NCI-H2196 treated with DMSO at 0.1 percent for 48 hours (cell line): ENCODE measurements at regions not wholly inside any gene's neighbourhood (a gene's known extent, or its start where the extent isn't known, plus 50 kb on each side); places are given as distances from the start of the nearest gene placed in this dataset.

ENCODE experiments used
- DNase-seq: peaks from one replicate; lab custom pipeline; 2025; ENCODE audit not compliant: unreplicated experiment; lab: John Stamatoyannopoulos, UW

DNA sequence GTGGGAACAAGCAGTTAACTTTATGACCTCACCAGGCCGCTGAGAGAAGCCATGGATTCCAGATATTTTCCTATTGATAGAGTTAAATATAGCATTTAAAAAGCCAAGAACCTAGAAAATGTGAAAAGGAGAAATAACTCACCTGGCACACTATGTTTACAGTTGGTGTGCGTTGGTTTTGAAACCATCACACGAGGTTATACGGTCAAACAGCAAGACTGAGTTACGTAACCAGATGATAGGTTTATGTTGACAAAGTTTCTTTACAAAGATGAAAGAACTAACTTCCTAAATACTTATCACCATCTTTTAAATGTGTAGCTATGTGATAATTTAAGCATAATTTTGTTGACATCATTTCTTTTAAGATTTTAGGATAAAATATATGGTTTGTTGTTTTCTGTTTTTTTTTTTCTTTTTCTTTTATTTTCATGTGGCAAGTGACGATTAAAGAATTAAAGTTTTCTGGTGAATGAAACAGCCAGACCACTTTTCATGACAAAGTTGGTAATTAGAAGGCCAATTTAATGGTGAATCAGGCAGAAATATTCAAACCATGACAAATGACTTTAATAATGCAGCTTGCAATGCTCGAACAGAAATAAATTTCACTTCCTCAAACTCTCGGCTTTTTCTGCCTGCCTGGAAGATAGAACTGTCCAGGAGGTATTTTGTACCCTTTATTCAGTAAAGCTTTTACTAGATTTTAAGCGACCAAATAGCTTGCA lies 339.1 kb upstream of the OBI1 start:
- DNase-seq, result no peak

DNA sequence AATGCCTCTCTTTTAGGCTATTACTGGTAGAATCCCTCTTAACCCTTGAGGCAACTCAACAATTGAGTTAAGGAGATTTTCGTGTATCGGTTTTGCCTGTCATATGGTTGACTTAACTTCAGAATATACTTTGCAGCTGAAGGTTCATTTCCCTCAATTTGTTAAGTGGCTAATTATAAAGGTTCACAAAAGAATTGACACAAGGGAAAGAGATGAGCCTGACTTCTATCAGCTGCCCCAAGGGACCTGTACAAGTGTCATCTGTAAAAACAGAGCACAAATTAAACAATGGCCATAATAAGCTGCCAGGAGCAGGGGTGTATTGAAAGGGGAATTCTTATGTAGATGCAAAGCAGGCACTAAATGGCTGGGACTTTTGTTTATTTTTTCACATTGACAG lies 334.8 kb upstream of the OBI1 start:
- no peak for DNase-seq

DNA sequence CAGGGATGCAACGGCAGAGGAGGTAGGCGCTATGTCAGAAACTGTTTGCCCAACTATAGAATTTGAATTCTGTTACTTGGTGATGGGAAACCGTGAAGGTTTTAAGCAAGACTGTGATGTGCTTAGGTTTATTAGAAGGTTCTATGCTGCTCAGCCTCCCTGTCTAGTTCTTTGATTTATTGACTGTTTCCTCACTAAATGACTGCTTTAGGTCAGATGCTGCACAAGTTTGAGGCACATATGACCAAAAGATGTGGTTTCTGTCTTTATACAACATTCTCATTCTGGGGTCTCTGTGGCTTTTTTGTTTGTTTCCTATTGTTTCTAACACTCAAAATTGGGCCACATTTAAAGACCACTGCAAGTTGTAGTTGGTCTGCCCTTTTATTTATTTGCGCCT lies 323.0 kb upstream of the OBI1 start:
- no peak for DNase-seq

DNA sequence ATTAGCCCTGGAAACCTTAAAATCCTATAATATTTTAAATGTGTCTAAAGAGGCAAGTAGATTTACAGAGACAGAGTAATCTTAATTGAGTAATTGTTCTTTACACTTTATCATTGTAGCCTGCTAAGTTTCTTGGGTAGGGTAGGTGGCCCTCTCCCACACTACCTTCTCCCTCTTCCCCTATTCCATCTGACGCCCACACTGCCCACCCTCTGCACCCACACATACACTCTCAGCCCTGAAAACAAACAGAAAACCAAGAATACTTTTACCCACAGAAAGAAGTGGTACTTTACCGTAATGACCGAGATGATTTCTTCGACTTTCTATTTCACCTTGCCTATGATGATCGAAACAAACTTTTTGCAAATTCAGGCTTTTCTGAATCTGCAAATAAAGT lies 320.4 kb upstream of the OBI1 start:
- DNase-seq, result no peak

DNA sequence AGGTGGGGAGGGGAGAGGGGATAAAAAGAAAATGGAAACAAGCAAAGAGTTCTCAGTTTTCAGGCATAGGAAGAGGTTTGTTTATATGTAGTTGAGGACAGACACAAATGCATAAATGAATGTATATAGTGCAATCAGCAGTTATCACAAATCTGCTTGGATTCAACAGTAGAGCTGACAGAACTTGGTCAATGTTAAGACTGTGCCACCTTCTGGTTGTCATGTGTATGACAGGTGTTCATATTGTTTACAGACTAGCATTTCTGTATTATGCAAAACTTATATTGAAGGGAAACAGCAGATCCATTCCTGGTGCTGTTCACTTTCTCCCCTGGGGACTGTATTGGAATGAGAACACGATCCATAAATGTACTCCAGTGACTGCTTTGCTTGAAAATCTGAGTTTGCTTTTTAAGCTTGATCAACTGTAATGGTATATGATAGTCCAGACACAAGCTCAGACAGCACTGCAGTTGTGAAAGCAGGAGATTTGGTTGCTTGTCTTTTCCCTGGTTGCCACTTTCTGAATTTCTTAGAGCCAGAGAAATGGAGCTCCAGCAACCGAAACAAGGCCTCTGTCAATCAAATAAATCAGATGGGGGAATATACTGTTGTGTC lies 319.5 kb upstream of the OBI1 start:
- DNase-seq, result peak; percentile 18

DNA sequence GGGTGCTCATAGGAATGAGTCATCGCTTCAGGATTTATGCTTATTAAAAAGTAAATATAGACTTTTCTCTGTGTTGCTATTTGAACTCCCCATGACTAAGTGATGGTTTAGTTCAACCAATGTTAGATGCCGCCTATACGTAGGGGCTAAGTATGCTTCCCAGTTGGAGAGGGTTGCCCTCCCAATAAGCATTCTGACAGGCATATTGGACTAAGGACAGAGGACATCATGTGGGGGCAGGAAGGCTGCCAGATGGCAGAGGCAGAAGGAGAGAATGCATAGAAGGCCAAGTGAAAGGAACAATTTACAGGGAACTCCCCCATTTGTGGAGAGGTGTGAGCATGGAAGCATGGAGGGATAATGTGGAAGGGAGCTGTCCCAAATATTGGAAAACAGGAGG lies 318.4 kb upstream of the OBI1 start:
- no peak for DNase-seq

DNA sequence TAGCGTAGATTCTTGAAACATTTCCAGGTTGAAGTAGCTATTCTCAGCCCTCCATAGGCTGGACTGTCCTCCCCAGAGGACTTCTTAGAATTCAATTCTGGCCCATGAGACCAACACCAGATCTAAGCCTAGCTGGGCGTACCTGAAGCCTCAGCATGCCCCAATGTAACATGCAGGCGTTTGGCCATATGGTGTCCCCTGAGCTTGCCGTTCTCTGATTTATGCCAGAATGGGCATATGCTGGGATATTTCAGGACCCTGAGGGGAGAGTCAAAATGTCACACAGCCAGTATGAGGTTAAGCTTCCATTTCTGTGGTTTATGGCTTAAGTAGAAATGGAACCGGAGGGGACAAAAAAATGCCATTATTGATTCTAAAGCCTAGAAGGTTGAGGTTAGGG lies 317.7 kb upstream of the OBI1 start:
- no peak for DNase-seq

DNA sequence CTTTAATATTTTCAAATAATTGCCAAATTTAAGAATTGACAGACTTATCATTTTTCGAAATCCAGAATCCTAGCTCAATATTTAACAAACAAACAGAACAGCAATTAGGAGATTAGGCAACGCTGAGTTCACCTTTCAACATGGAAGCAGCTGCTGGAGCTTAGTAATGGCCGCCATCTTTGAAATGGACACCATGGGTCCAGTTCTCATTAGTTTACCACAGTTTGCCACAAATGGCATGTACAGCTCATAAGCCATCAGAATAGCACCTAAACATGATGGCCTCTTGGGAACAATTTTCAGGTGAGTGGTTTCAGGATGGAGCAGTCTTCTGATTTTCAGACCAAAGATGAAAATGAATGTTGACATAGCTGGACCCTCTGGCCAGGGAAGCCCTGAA lies 313.6 kb upstream of the OBI1 start:
- no peak for DNase-seq

DNA sequence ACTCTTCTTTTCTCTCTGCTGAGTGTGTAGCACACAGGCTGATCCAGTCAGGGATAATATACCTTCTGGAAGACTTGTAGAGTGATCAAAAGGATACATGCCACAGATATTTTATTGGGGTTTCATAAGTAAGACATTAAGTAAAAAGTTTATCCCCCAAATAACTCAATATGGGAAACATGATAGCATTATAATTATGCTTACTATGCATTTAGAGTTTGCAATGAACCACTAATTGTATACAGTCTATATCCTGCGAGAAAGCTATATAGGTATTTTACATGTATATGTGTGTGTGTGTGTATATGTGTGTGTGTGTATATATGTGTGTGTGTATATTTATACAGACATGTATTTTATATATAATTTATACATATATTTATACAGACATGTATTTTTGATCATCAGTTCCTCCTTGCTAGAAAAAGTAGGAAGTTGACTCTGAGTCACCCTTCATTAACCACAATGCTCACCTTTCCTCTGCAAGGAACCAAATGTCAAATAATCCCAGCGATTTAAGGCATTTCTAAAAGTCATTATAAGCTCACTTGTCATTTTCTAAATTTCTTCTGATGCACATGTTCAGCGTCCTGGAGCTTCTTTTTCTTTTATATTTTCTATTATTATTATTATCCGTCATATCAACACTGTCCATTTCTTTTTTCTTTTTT lies 312.5 kb upstream of the OBI1 start:
- no peak for DNase-seq

DNA sequence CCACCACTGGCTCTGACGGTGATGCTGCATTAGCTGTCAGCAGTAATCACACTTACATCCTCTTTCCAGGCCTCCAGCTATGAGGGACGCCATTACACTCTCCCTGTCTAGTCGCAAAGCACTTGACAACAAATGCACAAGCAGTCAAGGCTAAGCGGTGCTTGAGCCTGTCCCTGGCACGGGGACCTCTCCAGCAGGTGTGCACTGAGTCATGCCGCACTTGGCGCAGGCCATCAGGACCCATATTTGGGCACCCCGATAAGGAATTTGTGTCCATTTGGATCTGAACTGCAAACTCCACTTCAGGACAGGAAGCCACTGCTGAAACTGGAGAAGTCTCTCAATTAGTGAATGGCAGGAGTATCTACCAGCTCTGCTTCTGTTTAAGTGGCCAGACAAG lies 301.9 kb upstream of the OBI1 start:
- DNase-seq, result no peak

DNA sequence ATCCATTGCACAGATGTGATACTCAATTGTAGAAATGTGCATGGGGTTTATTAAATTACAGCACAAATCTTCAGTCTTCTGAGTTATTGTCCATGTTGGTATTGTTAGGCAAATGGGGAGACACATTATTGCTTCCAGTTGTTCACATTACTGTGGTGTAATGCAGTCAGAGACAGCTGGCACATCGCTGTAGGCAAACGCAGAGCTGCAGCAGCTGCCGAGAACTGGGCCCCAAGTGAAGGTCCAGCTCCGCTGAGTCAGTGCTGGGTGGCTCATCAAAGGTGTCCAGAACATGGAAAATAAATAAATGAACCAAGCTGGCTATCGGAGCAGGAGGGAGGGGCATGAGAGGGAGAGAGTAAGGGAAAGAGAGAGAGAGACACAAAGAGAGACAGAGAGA lies 299.1 kb upstream of the OBI1 start:
- DNase-seq, result no peak

DNA sequence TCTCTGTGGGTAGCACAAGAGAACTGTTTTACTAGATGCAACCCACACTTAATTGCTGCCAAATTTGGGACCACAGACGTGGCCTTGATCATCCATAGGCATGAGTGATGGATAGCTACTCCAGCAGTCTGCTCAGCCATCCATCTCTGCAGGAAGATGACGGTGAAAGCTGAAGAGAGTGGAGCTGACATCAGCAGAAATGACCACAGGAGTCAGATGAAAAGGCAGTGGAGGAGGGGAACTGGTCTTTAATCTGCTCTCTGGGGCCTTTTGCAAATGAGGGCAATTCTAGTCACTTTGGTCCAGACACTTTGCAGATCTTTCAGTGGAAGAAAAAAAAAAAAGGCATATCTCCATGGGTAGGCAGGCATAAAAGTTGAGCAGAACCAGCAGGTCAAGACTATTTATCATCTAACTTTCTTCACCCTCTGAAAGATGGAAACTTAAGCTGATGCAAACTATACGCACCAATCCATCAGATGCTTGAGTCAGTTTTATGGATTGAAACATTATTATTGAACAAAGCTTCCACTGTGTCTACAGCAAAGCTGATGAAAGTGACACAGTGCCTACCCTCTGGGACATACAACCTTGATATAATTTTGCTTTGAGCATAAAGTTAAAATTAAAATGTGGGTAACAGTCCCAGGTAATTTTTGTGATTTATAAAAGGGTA lies 281.6 kb upstream of the OBI1 start:
- no peak for DNase-seq

DNA sequence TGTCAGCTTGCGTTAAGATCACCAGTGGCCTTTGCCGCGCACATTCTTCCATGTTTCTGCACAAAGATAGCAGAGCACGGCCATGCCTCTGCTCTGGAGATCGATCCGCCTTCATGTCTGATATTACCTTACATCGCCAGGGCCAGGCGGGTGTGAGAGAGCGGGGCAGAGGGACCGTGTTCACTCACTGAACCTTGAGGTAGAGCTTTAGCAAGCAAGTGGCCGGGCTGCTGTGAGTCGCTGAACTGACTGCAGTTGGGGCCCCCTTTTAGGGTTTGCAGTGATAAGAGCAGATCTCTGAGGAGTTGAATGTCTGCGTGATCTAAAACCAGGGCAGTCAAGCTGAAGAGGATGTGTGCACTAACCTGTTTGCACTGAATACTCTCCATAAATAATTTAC lies 275.4 kb upstream of the OBI1 start:
- no peak for DNase-seq

DNA sequence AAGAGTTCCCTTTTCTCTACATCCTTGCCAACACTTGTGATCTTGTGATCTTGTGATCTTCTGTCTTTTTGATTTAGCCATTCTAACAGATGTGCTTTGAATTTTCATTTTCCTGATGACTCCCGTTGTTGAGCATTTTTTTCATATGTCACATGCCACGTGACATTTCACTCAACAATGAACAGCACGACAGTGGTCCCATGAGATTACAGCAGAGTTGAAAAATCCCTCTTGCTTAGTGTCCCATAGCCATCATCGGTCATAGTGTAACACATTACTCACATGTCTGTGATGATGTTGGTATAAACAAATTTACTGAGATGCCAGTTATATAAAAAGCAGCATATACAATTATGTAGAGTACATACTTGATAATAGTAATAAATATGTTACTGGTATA lies 256.1 kb upstream of the OBI1 start:
- DNase-seq, result no peak

DNA sequence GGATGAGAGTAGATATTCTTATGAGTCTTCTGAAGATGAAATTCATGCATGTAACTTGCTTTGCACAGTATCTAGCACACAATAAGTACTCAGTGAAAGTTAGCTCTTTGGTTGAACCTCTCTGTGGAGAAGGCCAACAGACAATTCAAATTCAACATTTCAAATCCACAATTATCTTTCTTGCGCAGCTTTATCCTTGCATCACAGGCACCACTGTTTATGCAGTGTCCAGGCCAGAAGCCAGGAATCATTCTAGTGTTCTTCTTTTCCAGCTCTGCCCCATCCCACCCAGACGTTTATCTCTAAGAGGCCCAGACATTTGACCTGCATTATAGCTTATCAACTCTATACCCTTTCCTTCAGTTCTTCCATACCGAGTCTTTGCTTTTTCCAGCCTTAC lies 254.7 kb upstream of the OBI1 start:
- DNase-seq, result no peak

DNA sequence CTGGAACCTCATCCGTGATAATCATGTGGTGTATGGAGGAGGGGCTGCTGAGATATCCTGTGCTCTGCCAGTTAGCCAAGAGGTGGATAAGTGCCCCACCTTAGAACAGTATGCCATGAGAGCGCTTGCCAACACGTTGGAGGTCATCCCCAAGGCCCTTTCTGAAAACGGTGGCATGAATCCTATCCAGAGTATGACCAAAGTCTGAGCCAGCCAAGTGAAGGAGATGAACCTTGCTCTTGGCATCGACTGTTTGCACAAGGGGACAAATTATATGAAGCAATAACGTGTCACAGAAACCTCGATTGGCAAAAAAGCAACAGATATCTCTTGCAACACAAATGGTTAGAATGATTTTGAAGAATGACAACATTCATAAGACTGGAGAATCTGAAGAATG lies 251.2 kb upstream of the OBI1 start:
- DNase-seq, result no peak

DNA sequence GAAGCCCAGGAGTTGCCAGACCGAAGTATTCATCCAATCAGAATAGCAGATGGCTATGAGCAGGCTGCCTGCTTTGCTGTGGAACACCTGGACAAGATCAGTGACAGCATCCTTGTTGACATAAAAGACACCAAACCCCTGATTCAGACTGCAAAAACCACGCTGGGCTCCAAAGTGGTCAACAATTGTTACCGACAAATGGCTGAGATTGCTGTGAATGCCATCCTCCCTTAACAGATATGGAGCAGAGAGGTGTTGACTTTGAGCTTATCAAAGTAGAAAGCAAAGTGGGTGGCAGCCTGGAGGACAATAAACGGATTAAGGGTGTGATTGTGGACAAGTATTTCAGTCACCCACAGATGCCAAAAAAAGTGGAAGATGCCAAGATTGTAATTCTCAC lies 250.3 kb upstream of the OBI1 start:
- no peak for DNase-seq

DNA sequence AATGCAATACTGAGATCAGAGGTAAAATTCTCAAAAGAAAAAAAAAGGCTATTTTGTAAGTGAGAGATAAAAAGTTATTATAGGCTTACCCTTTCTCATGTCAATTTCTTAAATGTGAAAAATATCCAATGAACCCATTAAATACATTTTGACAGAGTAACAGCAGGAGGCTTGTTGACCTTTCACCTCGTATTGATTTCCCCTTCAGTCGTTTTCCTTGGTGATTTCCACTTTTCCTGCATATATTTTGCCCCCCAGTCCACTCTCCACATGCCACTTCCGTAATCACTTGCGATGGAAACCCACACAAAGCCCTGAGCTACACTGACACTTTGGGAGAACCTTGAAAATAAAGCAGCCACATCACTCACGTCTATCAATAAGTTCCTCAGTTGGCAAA lies 248.1 kb upstream of the OBI1 start:
- no peak for DNase-seq

DNA sequence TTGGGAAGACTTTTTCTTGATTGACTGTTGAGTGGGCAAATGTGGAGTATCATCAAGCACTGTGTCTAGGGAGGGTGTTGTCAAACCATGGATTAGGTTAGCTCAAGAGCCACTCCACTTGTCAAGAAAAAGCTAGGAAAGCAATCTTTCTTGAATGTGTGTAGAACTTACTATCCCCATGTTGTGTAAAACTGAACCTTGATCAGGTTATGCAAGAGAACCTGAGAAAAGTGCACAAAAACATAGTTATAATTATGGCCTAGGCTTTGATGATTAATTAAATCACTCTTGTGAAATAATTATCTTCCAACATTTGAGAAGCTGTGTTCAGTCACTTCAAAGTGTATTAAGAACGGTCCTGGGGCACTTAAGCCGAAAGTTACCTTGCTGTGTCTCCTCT lies 238.2 kb upstream of the OBI1 start:
- DNase-seq, result no peak

DNA sequence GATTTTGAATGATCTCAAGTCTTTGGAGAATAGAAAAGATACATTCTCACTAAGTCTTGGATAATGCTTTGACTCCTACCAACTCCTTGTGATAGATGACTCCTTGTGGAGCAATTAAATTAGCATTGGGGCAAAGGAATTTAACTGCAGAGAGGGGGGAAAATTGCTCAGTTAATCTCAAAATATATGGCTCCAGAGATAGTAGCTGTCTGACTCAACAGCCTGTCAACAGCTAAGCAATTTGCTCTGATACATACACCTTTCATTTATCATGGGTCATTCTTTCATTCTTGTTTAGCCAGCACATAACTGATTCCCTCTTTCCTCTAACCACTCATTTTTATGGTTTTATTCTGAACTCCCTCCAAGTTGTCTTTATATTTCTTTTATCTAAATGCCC lies 225.6 kb upstream of the OBI1 start:
- DNase-seq, result no peak

DNA sequence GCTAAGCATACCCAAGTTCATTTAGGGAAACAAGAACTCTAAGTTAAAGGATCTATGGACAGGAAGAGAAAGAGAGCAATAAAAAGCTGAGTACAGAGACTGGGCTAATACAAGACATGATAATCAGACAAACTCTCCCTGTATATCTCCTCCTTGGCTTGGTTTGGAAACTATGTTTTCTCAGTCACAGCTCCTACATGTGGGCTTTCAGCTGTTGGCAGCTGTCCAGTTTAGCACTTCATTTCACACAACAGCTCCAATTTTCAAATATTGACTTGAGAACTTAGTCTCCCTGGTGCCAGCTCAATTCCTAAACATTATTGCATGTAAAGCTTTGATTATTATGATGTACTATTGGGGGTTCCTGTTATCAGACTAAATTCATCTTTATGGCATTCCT lies 222.8 kb upstream of the OBI1 start:
- no peak for DNase-seq

DNA sequence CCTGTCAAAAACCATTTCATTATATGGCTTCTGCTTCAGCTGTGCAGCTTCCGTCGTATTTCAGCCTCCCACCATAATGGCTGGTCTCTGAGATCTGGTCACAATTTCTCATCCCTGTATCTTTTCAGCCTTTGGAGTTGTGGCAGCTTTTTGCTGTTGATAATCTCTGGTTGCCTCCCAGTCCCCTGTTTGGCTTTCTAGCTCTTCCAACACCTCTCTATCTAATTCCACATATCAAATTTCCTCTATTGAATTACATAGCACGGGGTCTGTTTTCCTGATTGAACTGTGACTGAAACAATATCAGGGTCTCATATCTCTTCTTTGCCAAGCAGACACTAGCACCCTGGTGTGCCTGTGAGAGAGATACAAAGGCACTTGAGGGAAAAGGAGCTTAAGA lies 222.1 kb upstream of the OBI1 start:
- no peak for DNase-seq
